ENCODE measurements at regions not wholly inside any gene's neighbourhood (a gene's known extent, or its start where the extent isn't known, plus 50 kb on each side); places are given as distances from the start of the nearest gene placed in this dataset.
A peak's percentile ranks its signal among the peaks of the same experiment; 100 is the strongest.

DNA sequence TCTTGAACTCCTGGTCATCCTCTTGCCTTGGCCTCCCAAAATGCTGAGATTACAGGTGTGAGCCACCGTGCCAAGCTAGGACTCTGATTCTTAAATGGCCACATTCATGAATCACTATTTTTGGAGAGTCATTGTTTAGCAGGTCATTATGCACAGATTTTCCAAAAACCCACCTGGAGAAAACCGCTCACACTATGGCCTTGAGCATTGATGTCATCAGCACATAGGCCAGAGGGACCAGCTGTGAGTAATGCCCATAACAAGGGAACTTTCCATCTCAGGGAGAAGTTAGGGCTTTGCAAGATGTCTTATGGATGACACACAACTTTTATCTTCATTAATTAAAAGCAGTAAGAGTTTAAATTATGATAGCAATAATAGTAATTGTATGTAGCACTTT, 86.4 kb upstream of the KIF5B start:
- Mint-ChIP-seq H3K9me3 (peaks cover 4% of the 10 kb centered on the region), H3K36me3 (no peaks in the 10 kb centered on the region), H3K27ac (no peak overlapping the region), H3K4me1 (peaks cover 17% of the 10 kb centered on the region), H3K4me3 (no peak overlapping the region), H3K27me3 (ENCODE audit: low read depth) (no peaks in the 10 kb centered on the region)
- ChIA-PET CTCF (no interaction called here), POLR2A (no interaction called here)
- ATAC-seq = no peak
- TF ChIP-seq, protein P1, sequence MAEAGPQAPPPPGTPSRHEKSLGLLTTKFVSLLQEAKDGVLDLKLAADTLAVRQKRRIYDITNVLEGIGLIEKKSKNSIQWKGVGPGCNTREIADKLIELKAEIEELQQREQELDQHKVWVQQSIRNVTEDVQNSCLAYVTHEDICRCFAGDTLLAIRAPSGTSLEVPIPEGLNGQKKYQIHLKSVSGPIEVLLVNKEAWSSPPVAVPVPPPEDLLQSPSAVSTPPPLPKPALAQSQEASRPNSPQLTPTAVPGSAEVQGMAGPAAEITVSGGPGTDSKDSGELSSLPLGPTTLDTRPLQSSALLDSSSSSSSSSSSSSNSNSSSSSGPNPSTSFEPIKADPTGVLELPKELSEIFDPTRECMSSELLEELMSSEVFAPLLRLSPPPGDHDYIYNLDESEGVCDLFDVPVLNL (CRISPR knock-in tag; IDR thresholded peaks at IDR 0.05; ENCODE audit: borderline replicate concordance, low read depth) = no peak
- no peak for TF ChIP-seq FOXJ3 (CRISPR knock-in tag; IDR thresholded peaks at IDR 0.05; ENCODE audit: borderline replicate concordance)
- TF ChIP-seq JUN (CRISPR knock-in tag; IDR thresholded peaks at IDR 0.05) = no peak
- no peak for TF ChIP-seq MXD4 (CRISPR knock-in tag; IDR thresholded peaks at IDR 0.05; ENCODE audit: borderline replicate concordance)
- TF ChIP-seq ZNF396 (CRISPR knock-in tag; IDR thresholded peaks at IDR 0.05; ENCODE audit: borderline replicate concordance) = no peak
- no peak for TF ChIP-seq ELF4 (CRISPR knock-in tag; IDR thresholded peaks at IDR 0.05; ENCODE audit: low read depth)
- no peak for TF ChIP-seq NFATC4 (CRISPR knock-in tag; IDR thresholded peaks at IDR 0.05)
- TF ChIP-seq FOXP1 (CRISPR knock-in tag; IDR thresholded peaks at IDR 0.05; ENCODE audit: borderline replicate concordance) = no peak
- TF ChIP-seq CBFB (CRISPR knock-in tag; IDR thresholded peaks at IDR 0.05; ENCODE audit: low read depth) = no peak
- no peak for TF ChIP-seq TCF7 (CRISPR knock-in tag; IDR thresholded peaks at IDR 0.05; ENCODE audit: low read depth)
- no peak for TF ChIP-seq OVOL2 (CRISPR knock-in tag; IDR thresholded peaks at IDR 0.05; ENCODE audit: borderline replicate concordance)
- TF ChIP-seq, protein P2, sequence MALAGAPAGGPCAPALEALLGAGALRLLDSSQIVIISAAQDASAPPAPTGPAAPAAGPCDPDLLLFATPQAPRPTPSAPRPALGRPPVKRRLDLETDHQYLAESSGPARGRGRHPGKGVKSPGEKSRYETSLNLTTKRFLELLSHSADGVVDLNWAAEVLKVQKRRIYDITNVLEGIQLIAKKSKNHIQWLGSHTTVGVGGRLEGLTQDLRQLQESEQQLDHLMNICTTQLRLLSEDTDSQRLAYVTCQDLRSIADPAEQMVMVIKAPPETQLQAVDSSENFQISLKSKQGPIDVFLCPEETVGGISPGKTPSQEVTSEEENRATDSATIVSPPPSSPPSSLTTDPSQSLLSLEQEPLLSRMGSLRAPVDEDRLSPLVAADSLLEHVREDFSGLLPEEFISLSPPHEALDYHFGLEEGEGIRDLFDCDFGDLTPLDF (CRISPR knock-in tag; IDR thresholded peaks at IDR 0.05) = no peak
- no peak for TF ChIP-seq ESRRA (CRISPR knock-in tag; IDR thresholded peaks at IDR 0.05; ENCODE audit: borderline replicate concordance)
- no peak for TF ChIP-seq FOXK1 (CRISPR knock-in tag; IDR thresholded peaks at IDR 0.05)
- TF ChIP-seq, protein P3, sequence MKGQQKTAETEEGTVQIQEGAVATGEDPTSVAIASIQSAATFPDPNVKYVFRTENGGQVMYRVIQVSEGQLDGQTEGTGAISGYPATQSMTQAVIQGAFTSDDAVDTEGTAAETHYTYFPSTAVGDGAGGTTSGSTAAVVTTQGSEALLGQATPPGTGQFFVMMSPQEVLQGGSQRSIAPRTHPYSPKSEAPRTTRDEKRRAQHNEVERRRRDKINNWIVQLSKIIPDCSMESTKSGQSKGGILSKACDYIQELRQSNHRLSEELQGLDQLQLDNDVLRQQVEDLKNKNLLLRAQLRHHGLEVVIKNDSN (CRISPR knock-in tag; IDR thresholded peaks at IDR 0.05) = no peak
- no peak for DNase-seq (ENCODE audit: low spot score)

DNA sequence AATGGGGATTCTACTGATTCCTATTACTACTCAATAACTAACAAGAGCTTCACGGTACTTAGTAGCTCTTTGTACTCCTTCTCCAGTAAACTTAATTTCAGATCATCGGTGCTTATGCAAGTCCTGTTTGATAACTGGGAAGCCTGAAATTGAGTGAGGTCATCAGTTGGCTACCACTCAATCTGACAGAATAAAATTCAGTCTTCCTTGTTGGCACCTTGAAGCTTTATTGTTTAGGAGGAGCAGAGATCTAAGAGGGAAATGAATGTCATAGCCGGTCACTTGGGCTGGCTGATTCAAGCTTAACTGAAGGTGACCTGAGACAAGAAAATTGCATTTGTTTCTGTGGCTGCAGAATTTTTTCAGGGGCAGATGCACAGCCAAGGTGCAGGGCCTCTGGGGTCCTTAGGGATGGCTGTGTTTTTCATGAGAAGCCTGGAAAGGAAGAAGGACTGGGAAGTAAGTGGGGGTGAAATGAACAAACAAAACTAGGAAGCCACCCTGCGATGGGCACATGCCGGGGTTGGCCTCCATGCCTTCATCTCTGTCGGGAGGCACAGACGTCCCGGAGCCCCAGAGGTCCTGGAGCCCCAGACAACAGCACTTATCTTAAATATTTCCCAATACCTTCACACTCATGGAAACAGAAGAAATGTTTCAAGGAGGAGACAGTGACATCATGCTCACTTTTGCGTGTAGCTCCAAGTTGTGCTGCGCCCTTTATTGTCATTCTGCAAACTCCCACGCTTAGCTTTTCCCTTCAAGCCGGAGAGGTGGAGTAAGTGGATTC, 85.0 kb upstream of the KIF5B start:
- POLR2A ChIA-PET = no interaction called here
- CTCF ChIA-PET = no interaction called here
- DNase-seq (ENCODE audit: low spot score) = no peak
- Mint-ChIP-seq H3K4me3 (no peak overlapping the region), H3K27me3 (ENCODE audit: low read depth) (no peaks in the 10 kb centered on the region), H3K27ac (peak overlapping the region; percentile 66; the same call in 1 of the 2 replicates), H3K9me3 (peaks cover 4% of the 10 kb centered on the region; the same call in 1 of the 2 replicates), H3K4me1 (peaks cover 17% of the 10 kb centered on the region), H3K36me3 (no peaks in the 10 kb centered on the region)
- no peak for ATAC-seq
- TF ChIP-seq, protein P4, sequence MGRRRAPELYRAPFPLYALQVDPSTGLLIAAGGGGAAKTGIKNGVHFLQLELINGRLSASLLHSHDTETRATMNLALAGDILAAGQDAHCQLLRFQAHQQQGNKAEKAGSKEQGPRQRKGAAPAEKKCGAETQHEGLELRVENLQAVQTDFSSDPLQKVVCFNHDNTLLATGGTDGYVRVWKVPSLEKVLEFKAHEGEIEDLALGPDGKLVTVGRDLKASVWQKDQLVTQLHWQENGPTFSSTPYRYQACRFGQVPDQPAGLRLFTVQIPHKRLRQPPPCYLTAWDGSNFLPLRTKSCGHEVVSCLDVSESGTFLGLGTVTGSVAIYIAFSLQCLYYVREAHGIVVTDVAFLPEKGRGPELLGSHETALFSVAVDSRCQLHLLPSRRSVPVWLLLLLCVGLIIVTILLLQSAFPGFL (CRISPR knock-in tag; IDR thresholded peaks at IDR 0.05; ENCODE audit: borderline replicate concordance) = no peak
- TF ChIP-seq ZNF396 (CRISPR knock-in tag; IDR thresholded peaks at IDR 0.05; ENCODE audit: borderline replicate concordance) (no peak), NR1H2 (CRISPR knock-in tag; IDR thresholded peaks at IDR 0.05) (no peak), ZNF121 (CRISPR knock-in tag; IDR thresholded peaks at IDR 0.05) (no peak), ZNF138 (CRISPR knock-in tag; conservative IDR thresholded peaks at IDR 0.05) (no peak), KAT7 (CRISPR knock-in tag; IDR thresholded peaks at IDR 0.05; ENCODE audit: borderline replicate concordance) (no peak), ZNF317 (CRISPR knock-in tag; IDR thresholded peaks at IDR 0.05; ENCODE audit: borderline replicate concordance, low read depth) (no peak), ELF4 (CRISPR knock-in tag; IDR thresholded peaks at IDR 0.05; ENCODE audit: low read depth) (no peak)
- TF ChIP-seq, protein P5, sequence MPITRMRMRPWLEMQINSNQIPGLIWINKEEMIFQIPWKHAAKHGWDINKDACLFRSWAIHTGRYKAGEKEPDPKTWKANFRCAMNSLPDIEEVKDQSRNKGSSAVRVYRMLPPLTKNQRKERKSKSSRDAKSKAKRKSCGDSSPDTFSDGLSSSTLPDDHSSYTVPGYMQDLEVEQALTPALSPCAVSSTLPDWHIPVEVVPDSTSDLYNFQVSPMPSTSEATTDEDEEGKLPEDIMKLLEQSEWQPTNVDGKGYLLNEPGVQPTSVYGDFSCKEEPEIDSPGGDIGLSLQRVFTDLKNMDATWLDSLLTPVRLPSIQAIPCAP (CRISPR knock-in tag; IDR thresholded peaks at IDR 0.05) = no peak
- TF ChIP-seq, protein P6, sequence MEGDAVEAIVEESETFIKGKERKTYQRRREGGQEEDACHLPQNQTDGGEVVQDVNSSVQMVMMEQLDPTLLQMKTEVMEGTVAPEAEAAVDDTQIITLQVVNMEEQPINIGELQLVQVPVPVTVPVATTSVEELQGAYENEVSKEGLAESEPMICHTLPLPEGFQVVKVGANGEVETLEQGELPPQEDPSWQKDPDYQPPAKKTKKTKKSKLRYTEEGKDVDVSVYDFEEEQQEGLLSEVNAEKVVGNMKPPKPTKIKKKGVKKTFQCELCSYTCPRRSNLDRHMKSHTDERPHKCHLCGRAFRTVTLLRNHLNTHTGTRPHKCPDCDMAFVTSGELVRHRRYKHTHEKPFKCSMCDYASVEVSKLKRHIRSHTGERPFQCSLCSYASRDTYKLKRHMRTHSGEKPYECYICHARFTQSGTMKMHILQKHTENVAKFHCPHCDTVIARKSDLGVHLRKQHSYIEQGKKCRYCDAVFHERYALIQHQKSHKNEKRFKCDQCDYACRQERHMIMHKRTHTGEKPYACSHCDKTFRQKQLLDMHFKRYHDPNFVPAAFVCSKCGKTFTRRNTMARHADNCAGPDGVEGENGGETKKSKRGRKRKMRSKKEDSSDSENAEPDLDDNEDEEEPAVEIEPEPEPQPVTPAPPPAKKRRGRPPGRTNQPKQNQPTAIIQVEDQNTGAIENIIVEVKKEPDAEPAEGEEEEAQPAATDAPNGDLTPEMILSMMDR (IDR thresholded peaks at IDR 0.05) = no peak
- TF ChIP-seq, protein P7, sequence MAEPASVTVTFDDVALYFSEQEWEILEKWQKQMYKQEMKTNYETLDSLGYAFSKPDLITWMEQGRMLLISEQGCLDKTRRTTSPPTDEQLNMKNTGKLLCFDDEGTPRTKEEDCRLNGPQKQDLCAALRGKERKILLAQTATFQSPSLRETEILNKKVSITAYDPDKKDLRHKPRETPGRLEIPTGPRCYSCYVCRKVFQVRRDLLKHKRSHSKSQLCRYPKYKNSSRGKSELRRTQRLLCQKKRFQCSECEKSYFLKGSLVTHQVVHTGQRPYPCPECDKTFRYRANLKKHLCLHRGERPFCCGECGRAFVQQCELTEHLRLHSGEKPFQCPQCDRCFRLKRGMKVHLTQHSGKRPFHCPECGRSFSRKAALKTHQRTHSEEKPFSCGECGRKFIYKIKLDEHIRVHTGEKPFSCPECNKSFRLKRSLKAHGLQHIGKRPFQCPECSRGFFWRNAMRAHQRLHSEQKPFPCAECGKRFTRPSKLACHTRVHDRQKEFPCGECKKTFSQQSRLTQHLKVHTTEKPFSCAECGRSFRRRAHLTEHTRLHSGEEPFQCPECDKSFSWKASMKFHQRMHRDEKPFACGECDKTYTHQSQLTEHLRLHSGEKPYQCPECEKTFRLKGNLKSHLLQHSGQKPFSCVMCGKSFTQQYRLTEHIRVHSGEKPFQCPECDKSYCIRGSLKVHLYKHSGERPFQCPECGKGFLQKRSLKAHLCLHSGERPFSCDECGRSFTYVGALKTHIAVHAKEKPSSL (CRISPR knock-in tag; conservative IDR thresholded peaks at IDR 0.05) = no peak
- TF ChIP-seq, protein P1 (CRISPR knock-in tag; IDR thresholded peaks at IDR 0.05; ENCODE audit: borderline replicate concordance, low read depth) = no peak

All from WTC11 (cell line).